CD8-positive, alpha-beta memory T cell (primary cell): ENCODE measurements at regions not wholly inside any gene's neighbourhood (a gene's known extent, or its start where the extent isn't known, plus 50 kb on each side); places are given as distances from the start of the nearest gene placed in this dataset.

ENCODE experiments used
- CTCF ChIA-PET: fragments of 350-600 bp; sonication (Branson Sonifier 250); formaldehyde crosslinking; loops from one replicate; lab custom pipeline; 2021; ENCODE audit warnings: antibody characterized with exemption; lab: Charles Lee
- POLR2A ChIA-PET: fragments of 350-600 bp; sonication (Branson Sonifier 250); formaldehyde crosslinking; loops from one replicate; lab custom pipeline; 2021; ENCODE audit warnings: antibody characterized with exemption; lab: Charles Lee
- DNase-seq, 5 donors: peaks; one replicate each; pipeline versions ENCODE4 v3.0.0 to v3.0.0-alpha.2; 2020 to 2022; ENCODE audit warnings: mixed read lengths in 1 of 5
- H3K27ac ChIP-seq: one replicate; pipeline ENCODE4 v1.7.0; 2013; ENCODE audit warnings: low read depth, mild to moderate bottlenecking, low read length, moderate library complexity
- H3K27me3 ChIP-seq: 2 replicates; pipeline ENCODE4 v1.7.0; 2013; ENCODE audit warnings: low read length, mild to moderate bottlenecking; ENCODE audit not compliant: insufficient read depth, poor library complexity, severe bottlenecking
- H3K36me3 ChIP-seq: 2 replicates; pipeline ENCODE4 v1.7.0; 2013; ENCODE audit warnings: mild to moderate bottlenecking, low read length, moderate library complexity; ENCODE audit not compliant: insufficient read depth
- H3K4me1 ChIP-seq: 2 replicates; pipeline ENCODE4 v1.7.0; 2013; ENCODE audit warnings: mild to moderate bottlenecking, low read length, moderate library complexity; ENCODE audit not compliant: insufficient read depth
- H3K4me3 ChIP-seq: 2 replicates; pipeline ENCODE4 v1.7.0; 2013; ENCODE audit warnings: mild to moderate bottlenecking, low read length
- H3K9me3 ChIP-seq: 2 replicates; pipeline ENCODE4 v1.7.0; 2013; ENCODE audit warnings: mild to moderate bottlenecking, low read length
- H3K27ac Mint-ChIP-seq, 8 donors: one replicate each; pipeline ENCODE4 v1.8.0; 2020 to 2021; ENCODE audit warnings: mixed read lengths in 8 of 8, mild to moderate bottlenecking in 6 of 8, inconsistent platforms in 3 of 8, moderate library complexity in 3 of 8
- H3K27me3 Mint-ChIP-seq, 2 donors: one replicate each; pipeline ENCODE4 v1.8.0; 2020 to 2021; ENCODE audit warnings: mixed read lengths in 2 of 2, mild to moderate bottlenecking in 1 of 2, moderate library complexity in 1 of 2
- H3K36me3 Mint-ChIP-seq, 3 donors: one replicate each; pipeline ENCODE4 v1.8.0; 2020 to 2021; ENCODE audit warnings: mixed read lengths in 3 of 3, inconsistent platforms in 1 of 3, mild to moderate bottlenecking in 1 of 3
- H3K4me1 Mint-ChIP-seq, 3 donors: one replicate each; pipeline ENCODE4 v1.8.0; 2020 to 2021; ENCODE audit warnings: mixed read lengths in 3 of 3, inconsistent platforms in 1 of 3, mild to moderate bottlenecking in 1 of 3
- H3K4me3 Mint-ChIP-seq, 7 donors: one replicate each; pipeline ENCODE4 v1.8.0; 2020 to 2021; ENCODE audit warnings: mixed read lengths in 7 of 7, mild to moderate bottlenecking in 6 of 7, moderate library complexity in 4 of 7, inconsistent platforms in 2 of 7
- H3K9me3 Mint-ChIP-seq, 5 donors: one replicate each; pipeline ENCODE4 v1.8.0; 2020 to 2022; ENCODE audit warnings: mixed read lengths in 5 of 5, mild to moderate bottlenecking in 3 of 5, moderate library complexity in 2 of 5, inconsistent platforms in 1 of 5

DNA sequence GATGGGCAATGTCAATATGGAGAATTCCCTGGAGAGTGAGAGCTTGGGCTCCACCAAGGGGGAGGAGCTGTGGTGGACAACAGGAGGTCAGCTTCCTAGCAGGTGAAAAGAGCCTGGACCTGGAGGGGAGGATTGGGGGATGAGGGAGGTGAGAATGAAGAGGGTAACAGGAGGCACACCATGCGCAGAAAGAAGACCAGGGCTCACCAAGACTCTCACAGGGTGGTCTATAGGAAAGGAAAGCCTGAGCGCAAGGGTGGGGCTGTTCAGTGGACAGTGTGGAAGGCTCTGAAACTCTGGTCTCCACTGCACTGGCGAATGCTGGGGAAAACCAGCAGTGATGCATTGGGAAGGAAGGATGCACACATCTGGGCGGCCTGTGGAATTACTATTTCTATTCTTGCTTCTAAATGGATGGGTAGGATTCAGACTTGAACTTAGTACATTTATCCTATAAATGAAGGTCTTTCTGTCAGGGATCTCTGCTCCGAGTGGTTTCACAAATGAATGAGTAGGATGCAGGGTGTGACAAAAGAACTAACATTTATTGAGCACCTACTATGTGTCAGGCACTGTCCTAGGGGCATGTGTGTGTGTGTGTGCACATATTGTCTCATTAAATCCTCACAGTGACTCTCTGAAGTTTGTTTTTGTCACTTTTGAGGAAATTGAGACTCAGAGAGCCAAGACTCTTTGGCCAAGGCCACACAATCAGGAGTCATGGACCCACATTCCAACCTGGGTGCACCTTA, 152.7 kb downstream of the CD83 start:
- H3K27me3 ChIP-seq: no peaks in the 10 kb centered on the region
- no peak for DNase-seq
- CTCF ChIA-PET: interaction anchor here (0.7 to 0.9 kb wide), 2 partner anchors 25 to 279 kb away, joined by 3 read pairs; no protein-coding TSS in a partner anchor
- H3K4me3 ChIP-seq: no peak overlapping the region
- peaks cover 29% of the 10 kb centered on the region for H3K4me1 ChIP-seq
- peaks cover 0 to 1% of the 10 kb centered on the region in 2 donors for H3K27me3 Mint-ChIP-seq
- H3K27ac Mint-ChIP-seq: no peak overlapping the region
- no peak overlapping the region for H3K27ac ChIP-seq
- no peaks in the 10 kb centered on the region for H3K36me3 ChIP-seq
- no peak overlapping the region for H3K4me3 Mint-ChIP-seq
- peaks cover 0 to 1% (median 0%) of the 10 kb centered on the region in 5 donors for H3K9me3 Mint-ChIP-seq
- no peaks in the 10 kb centered on the region for H3K9me3 ChIP-seq
- peaks cover 0 to 5% (median 4%) of the 10 kb centered on the region in 3 donors for H3K36me3 Mint-ChIP-seq
- POLR2A ChIA-PET: no interaction called here
- H3K4me1 Mint-ChIP-seq: peaks cover 12 to 19% (median 14%) of the 10 kb centered on the region in 3 donors

GRCh38 chr6:14270925-14271788, 153.6 kb downstream of the CD83 start:
- ChIA-PET POLR2A (no interaction called here), CTCF (interaction anchor here (0.7 kb wide), 1 partner anchor 280 kb away, joined by 3 read pairs; no protein-coding TSS in a partner anchor)
- no peak overlapping the region for H3K27ac ChIP-seq
- H3K4me3 Mint-ChIP-seq: no peak overlapping the region
- DNase-seq: peak in 2 of 5 donors; percentile 10 to 32
- H3K27me3 ChIP-seq: no peaks in the 10 kb centered on the region
- H3K4me1 Mint-ChIP-seq: peaks cover 20 to 27% (median 22%) of the 10 kb centered on the region in 3 donors
- H3K4me3 ChIP-seq: no peak overlapping the region
- peaks cover 0 to 5% (median 3%) of the 10 kb centered on the region in 3 donors for H3K36me3 Mint-ChIP-seq
- no peaks in the 10 kb centered on the region for H3K36me3 ChIP-seq
- no peaks in the 10 kb centered on the region for H3K9me3 Mint-ChIP-seq
- H3K27ac Mint-ChIP-seq: no peak overlapping the region
- H3K27me3 Mint-ChIP-seq: peaks cover 0 to 1% of the 10 kb centered on the region in 2 donors
- H3K4me1 ChIP-seq: peaks cover 37% of the 10 kb centered on the region
- no peaks in the 10 kb centered on the region for H3K9me3 ChIP-seq

DNA sequence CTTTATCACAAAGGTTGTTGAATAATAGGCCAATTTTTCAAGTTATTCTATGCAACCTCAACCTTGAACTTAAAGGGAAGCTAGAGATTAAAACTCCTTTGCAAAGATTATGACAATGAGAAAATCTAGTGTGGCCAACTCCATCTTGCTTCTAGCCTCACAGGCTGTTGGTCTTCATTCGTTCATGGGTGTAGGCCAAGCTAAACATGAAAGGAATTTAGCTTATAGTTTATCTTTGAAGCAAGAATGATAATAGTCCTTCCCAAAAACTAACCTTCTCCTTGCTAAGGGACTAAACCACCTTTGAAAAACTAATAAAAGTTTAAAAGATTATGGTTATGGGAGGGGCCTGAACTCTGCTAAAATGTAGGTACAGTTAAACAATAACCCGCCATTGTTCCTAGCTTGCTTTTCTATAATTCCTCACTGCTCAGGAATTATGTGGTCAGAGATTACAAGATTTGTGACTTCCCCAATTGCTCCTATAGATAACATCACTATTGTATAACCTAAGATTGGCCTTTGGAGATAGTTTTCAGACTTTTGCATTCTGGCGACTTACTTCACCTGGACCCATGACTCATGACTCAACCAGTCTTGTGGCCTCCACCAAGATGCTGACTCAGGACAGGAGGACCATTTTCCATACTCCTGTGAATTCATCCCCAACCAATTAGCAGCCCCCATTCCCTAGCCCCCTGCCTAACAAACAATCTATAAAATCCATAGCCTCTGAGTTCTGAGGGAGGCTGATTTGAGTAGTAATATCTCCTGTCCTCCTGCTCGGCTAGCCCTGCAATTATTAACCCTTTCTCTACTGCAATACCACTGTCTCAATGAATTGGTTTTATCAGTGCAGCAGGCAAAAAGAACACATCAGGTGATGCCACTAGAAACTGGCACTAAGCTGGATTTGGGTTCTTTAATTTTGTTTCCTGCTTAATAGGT, 154.5 kb downstream of the CD83 start:
- H3K9me3 Mint-ChIP-seq: no peaks in the 10 kb centered on the region
- Histone ChIP-seq H3K4me1 (peaks cover 44% of the 10 kb centered on the region), H3K36me3 (no peaks in the 10 kb centered on the region), H3K4me3 (no peak overlapping the region), H3K27me3 (no peaks in the 10 kb centered on the region), H3K9me3 (no peaks in the 10 kb centered on the region), H3K27ac (no peak overlapping the region)
- peaks cover 0 to 3% (median 1%) of the 10 kb centered on the region in 3 donors for H3K36me3 Mint-ChIP-seq
- peaks cover 0 to 1% of the 10 kb centered on the region in 2 donors for H3K27me3 Mint-ChIP-seq
- H3K4me1 Mint-ChIP-seq: peaks cover 29 to 36% (median 32%) of the 10 kb centered on the region in 3 donors
- POLR2A ChIA-PET: no interaction called here
- H3K27ac Mint-ChIP-seq: no peak overlapping the region
- no peak for DNase-seq
- CTCF ChIA-PET: no interaction called here
- H3K4me3 Mint-ChIP-seq: no peak overlapping the region

DNA sequence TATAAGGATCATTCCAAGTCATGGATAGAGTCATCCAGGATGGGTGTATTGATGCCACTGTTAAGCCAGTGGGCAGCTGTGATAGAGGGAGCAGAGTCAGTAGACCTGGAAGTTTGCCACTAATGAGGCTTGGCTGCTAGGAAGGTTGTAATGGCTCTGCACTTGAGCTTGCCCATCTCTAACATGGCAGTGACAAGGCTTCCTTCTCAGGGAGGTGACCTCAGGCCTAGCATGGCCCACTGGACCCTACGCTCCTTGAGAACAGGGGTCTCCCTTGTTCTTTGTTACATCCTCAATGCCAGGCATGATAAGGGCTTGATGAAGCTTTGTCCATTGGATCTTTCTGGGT, 155.1 kb downstream of the CD83 start:
- Histone ChIP-seq H3K9me3 (no peaks in the 10 kb centered on the region), H3K4me1 (peaks cover 50% of the 10 kb centered on the region), H3K36me3 (no peaks in the 10 kb centered on the region), H3K27ac (no peak overlapping the region), H3K4me3 (no peak overlapping the region), H3K27me3 (no peaks in the 10 kb centered on the region)
- DNase-seq: no peak
- H3K27ac Mint-ChIP-seq: no peak overlapping the region
- peaks cover 0 to 1% of the 10 kb centered on the region in 2 donors for H3K27me3 Mint-ChIP-seq
- no peaks in the 10 kb centered on the region for H3K9me3 Mint-ChIP-seq
- CTCF ChIA-PET: no interaction called here
- no peak overlapping the region for H3K4me3 Mint-ChIP-seq
- peaks cover 0 to 3% (median 1%) of the 10 kb centered on the region in 3 donors for H3K36me3 Mint-ChIP-seq
- POLR2A ChIA-PET: no interaction called here
- H3K4me1 Mint-ChIP-seq: peaks cover 36 to 43% (median 38%) of the 10 kb centered on the region in 3 donors

- Mint-ChIP-seq H3K27me3 (peaks cover 0 to 1% of the 10 kb centered on the region in 2 donors), H3K27ac (no peak overlapping the region), H3K4me1 (peaks cover 40 to 47% (median 43%) of the 10 kb centered on the region in 3 donors), H3K36me3 (peaks cover 0 to 3% (median 1%) of the 10 kb centered on the region in 3 donors), H3K9me3 (no peaks in the 10 kb centered on the region), H3K4me3 (no peak overlapping the region)
- DNase-seq: no peak
- Histone ChIP-seq H3K27me3 (no peaks in the 10 kb centered on the region), H3K27ac (no peak overlapping the region), H3K9me3 (no peaks in the 10 kb centered on the region), H3K36me3 (no peaks in the 10 kb centered on the region), H3K4me3 (no peak overlapping the region), H3K4me1 (peaks cover 55% of the 10 kb centered on the region)
- ChIA-PET CTCF (no interaction called here), POLR2A (no interaction called here)
Measured at GRCh38 chr6:14273191-14273590, 155.6 kb downstream of the CD83 start.

GRCh38 chr6:14274016-14274415, 156.4 kb downstream of the CD83 start:
- Histone ChIP-seq H3K27me3 (no peaks in the 10 kb centered on the region), H3K4me1 (peaks cover 62% of the 10 kb centered on the region), H3K9me3 (no peaks in the 10 kb centered on the region), H3K36me3 (no peaks in the 10 kb centered on the region), H3K4me3 (no peak overlapping the region), H3K27ac (no peak overlapping the region)
- POLR2A ChIA-PET: no interaction called here
- no peak for DNase-seq
- peaks cover 41 to 49% (median 44%) of the 10 kb centered on the region in 3 donors for H3K4me1 Mint-ChIP-seq
- H3K9me3 Mint-ChIP-seq: no peaks in the 10 kb centered on the region
- peaks cover 0 to 1% of the 10 kb centered on the region in 2 donors for H3K27me3 Mint-ChIP-seq
- CTCF ChIA-PET: no interaction called here
- no peak overlapping the region for H3K4me3 Mint-ChIP-seq
- H3K27ac Mint-ChIP-seq: peak overlapping the region in 2 of 8 donors; percentile 8 to 72
- H3K36me3 Mint-ChIP-seq: peaks cover 0 to 3% (median 1%) of the 10 kb centered on the region in 3 donors

DNA sequence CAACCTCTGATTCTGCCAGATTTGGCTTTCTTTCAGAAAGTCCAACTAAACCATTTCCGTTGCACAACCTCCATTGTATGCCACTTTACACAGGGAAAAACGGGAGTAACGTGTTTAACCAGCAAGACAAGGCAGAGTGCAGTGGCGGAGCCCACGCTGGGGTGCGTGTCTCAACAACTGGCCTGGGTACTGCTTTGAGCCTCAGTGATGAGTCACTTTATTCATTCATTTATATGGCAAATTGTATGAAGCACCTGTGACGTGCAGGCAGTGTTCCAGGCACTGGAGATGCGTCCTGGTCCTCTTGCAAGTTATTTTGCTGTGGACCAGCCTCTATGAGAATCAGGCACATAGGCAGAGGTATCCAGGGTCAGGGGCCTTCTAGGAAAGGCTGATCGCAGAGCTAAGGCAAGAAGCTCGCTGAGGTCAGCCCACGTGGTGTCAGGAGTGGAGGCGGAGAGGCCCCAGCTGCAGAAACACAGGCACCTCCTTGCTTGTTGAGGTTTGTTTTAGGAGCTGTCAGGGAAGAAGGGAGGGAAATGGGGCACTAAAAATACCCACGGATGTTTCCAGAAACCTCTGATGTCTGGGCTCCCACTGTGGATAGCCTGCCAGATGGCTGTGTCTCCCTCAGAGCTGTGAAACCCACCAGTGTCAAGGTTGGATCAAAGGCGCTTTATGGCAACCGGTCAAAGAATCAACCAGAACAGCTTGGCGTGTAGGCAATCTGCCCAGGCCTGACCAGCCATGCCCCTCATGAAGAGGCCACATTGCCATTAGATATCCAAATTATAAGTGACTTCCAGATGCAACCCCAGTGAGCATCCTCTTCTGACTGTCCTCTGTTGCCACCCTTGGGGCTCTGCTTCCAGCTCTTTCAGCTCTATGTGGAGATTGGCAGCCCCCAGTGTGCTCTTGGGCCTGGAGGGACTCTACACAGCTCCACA, 157.2 kb downstream of the CD83 start:
- H3K9me3 Mint-ChIP-seq: no peaks in the 10 kb centered on the region
- ChIA-PET POLR2A (no interaction called here), CTCF (no interaction called here)
- H3K9me3 ChIP-seq: no peaks in the 10 kb centered on the region
- H3K36me3 ChIP-seq: no peaks in the 10 kb centered on the region
- H3K27me3 ChIP-seq: no peaks in the 10 kb centered on the region
- no peak overlapping the region for H3K4me3 ChIP-seq
- no peak overlapping the region for H3K27ac ChIP-seq
- H3K27me3 Mint-ChIP-seq: peaks cover 0 to 1% of the 10 kb centered on the region in 2 donors
- no peak for DNase-seq
- peaks cover 0 to 3% (median 1%) of the 10 kb centered on the region in 3 donors for H3K36me3 Mint-ChIP-seq
- peak overlapping the region in 1 of 7 donors; percentile 39 for H3K4me3 Mint-ChIP-seq
- peaks cover 56% of the 10 kb centered on the region for H3K4me1 ChIP-seq
- peaks cover 41 to 49% (median 44%) of the 10 kb centered on the region in 3 donors for H3K4me1 Mint-ChIP-seq
- H3K27ac Mint-ChIP-seq: peak overlapping the region in 2 of 8 donors; percentile 63 to 73
